NCI-H1694 (cell line): ENCODE measurements at regions not wholly inside any gene's neighbourhood (a gene's known extent, or its start where the extent isn't known, plus 50 kb on each side); places are given as distances from the start of the nearest gene placed in this dataset.
"Not testable (repeated sequence)": the region's sequence is repeated elsewhere in the genome, so short reads cannot be mapped to it uniquely, and the experiment has no call there.

ENCODE experiments used
- DNase-seq: peaks from one replicate; lab custom pipeline; 2025; lab: John Stamatoyannopoulos, UW

DNA sequence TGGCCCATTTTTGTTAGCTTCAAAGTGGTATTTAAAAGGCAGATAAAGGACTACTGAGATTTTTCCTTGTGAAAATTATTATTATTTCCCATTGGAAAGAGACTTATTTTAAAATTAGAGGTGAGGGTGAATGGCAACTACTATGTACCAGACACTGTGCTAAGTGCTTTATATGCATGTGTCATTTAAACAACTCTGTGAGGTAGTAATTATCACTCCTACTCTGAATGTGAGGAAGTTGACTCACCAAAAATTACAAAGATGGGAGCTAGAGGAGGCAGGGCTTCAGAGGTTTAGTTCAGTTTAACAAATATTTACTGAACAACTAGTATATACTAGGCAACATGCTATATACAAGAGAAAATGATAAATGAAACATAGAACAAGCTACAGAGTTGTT lies 78.2 kb downstream of the MSL3 start:
- no peak for DNase-seq

DNA sequence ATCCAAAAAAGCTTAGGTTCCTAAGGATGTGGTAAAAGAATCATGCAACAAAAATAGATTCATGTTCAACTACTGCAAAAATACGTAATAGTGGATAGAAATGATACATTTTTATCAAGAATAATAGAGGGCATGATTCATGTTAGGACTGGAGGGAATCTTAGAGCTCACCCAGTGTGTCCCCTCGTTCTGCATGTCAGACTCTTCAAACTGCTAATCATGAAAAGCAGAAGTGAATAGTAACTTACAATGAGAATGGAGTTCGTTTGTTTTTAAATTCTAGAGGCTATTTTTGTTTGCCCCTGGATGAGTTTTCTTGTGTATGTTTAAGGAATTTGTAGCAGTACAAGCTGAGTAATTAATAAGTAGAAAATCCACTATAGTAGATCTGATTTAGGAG lies 79.4 kb downstream of the MSL3 start:
- no peak for DNase-seq

DNA sequence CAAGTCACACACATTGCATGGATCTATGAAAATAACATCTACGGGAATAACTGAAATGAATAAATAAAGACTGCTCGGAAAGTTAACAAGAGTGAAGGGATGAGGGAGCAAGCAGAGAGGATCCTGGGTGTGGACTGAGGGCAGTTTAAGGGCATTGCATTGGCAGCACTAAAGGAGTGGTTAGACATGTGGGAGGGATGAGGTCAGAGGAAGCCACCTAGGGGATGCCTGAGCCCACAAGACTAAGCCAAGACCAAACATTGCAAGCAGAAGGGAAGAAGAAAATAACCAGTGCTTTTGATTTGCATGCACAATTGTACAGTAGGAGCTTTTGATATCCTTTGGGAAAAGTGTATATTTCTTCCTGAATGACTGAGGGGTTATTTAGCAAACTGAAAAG lies 106.1 kb downstream of the MSL3 start:
- DNase-seq, result no peak

DNA sequence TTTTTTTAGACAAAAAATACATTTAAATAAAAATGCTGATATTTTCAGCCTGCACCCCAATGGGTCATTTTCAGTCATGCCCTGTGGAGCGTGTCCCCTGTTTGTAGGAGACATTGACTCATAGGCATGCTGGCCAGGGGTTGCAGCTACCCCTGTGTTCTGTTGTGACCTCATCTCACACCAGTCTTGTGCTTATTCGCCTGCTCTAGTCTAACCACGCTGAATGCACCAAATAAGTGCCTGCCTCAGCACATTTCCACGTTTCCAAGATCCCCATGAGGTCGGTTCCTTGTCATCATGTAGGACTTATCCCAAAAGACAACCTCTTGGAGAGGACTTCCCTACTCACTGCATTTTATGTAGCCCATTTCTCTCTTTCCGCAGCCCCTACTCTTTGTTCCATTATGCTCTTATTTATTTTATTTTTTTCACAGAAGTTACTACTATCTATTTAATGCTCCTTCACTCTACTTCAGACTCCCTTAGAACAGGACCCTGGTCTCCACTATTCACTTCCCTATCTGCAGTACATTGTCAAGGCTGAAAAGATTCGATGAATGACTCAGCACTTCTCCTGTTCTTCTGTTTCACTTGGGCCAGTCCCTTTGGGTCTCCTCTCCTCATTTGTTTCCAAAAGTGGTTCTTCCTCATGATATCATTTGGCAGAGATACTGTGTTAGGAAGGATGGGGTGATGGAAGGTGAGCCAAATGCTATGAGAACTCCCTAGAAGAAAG lies 109.7 kb downstream of the MSL3 start:
- DNase-seq, result no peak

DNA sequence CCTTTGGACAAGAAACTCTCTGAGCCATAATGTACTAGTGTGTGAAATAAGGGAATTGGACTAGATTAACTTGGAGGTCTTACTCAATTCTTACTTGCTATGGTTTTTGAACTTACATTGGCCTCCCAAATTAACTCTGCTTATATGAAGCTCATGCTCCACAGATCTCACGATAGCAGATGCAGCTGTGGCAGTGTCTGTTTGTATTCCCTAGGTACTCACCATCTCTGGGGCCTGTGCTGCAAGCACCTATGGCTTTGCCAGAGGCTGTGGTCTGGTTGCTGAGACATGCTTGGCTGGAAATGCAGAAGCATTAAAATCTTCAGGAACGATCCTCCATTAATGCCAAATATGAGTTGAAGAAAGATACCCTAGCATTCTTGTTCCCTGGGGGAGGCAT lies 112.8 kb downstream of the MSL3 start:
- no peak for DNase-seq

DNA sequence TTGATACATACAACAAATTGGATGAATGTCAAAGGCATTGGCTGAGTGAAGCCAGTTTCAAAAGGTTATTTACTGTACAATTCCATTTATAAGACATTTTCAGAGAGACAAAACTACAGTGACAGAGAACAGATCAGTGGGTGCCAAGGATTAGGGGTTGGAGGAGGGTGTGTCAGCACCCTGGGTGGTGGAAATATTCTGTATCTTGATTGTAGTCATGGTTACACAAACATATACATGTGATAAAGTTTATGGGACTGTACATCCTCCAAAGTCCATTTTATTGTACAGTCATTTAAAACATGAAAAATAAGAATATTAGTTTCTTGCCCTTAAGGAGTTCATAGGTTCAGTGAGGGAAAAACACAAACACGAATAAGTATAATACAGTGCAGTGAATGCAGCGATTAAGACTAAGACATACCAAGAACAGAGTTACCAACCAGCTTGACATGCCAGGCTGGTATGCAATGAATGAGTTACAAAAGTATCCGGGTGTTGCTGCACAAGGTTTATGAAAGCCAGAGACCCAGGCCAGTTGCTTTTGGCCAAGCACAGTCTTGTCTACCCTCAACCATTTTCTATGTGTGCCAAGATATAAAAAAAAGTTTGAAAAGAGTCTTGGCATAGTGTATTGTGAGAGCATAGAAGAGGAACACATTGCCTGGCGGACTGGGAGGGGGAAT lies 123.6 kb downstream of the MSL3 start:
- DNase-seq, result no peak

DNA sequence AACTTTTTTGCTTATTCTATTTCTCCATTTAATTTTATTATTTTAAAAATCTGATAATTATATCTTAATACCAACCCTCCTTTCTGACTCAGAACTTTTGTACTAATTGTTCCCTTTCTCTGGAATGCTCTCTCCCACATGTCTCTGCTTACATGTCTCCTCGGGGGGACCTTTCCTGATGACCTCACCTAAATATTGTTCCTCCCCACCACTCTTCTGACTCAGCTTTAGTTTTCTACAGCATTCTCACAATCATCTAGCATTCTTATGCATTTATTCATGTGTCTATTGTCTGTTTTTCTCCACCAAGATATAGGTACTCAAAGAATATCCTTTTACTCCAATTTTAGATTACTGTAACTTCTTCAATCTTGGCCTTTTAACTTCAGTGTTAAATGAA lies 128.7 kb downstream of the MSL3 start:
- DNase-seq, result no peak

DNA sequence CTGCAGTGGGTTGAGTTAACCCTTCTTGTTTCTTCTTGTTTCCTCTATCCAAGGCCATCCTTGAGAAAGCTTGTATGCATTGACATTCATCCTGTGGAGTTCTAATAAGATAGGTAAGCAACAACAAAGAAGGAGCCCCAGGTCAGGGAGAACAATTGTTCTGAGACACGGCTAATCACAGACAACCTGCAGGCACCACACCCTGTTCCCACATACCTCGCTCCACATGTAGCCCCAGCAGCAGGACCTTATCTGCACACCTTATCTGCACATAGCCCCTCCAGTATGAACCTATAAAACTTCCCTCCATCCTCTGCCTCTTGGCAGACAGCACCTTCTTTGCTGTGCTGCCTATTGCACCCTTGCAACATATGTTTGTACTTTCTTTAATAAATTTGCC lies 129.1 kb downstream of the MSL3 start:
- no peak for DNase-seq

DNA sequence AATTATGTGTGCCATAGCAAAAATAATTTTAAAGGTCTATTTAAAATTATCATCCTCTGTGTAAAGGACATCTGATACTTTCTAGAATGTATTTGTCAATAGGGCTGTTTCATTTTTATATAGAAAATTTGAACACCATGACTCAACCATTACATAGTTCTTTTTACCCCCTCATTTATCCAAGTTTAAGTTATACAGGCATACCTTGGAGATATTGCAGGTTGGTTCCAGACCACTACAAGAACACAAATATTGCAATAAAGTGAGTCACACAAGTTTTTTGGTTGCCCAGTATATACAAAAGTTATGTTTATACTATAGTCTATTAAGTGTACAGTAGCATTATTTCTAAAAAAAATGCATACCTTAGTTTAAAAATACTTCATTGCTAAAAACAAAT lies 130.4 kb downstream of the MSL3 start:
- DNase-seq, result no peak

DNA sequence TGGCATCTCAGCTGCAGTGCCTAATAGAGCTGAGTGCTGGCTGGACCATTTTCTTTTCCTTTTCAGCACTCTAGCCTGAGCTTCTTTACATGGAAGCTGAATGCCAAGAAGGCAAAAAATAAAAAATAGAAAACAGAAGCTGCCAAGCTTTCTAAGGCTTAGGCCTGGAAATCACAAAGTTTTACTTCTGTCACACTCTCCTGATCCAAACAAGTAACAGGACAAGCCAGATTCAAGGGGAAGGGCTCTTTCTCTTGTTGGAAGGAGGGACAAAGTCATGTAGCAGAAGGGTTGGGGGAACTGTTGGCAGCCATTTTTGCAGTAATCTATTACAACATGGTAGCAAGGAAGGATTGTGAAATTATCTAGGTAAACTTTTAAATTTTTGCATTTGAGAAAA lies 131.8 kb downstream of the MSL3 start:
- no peak for DNase-seq

DNA sequence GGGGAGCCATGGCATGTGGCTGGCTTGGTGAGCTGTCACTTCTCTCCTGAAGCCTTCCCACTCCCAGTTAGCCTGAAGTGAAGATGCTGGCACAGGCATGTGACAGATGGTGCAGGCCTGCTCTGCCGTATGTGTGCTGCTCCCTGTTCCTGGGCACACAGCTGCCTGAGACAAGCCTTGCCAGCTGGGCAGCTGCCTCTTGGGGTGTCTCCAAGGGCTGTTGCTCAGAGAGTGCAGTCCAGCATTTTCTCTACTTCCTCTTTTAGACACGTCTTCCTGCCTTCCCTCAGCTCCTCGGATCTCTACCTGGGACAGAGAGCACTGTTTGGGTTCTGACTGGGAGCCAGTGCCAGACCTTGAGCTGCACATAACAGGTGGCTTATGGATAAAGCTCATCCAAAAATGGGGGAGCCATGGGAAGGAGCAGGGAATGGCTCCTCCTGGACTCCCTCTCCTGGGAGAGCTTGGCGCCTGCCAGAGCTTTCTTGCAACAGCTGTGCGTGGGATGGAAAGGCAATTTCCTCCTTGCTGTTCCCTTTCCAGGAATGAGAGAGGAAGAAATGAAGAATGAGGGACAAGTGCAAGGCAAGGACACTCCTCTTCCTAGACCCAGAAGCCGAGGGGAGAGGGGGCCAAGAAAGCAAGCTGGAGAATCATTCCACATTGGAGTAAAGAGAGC lies 132.9 kb downstream of the MSL3 start:
- peak; percentile 72 for DNase-seq

DNA sequence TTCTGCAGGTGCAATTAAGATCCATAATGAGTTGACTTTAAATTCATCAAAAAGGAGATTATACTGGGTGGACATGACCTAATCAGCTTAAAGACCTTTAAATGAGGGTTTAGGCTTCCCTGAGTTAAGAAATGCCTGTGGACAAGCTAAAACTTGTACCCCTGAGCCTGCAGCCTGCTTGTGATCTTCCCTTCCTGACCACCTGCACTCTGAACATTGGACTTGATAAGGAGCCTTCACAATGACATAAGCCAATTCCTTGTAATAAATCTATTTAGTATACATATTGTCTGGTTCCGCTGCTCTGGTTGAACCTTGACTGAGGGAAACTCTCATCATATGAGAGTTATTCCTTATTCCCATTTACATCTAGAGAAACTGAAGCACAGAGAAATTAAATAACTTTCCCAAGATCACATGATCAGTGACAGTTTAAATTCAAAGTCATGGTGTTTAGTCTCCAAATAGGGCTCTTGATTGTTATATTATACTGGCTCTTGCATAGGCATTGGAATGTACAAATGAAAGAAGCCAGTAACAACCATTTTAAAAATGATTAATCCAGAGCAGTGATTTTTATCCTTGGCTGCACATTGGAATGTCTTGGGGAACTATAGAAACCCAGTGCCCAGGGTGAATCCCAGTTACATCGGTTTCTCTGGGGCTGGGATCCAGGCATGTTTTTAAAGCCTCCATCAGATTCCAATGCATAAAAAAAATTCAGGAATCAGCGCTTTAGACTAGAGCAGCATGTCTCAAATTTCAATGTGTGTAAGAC lies 136.1 kb downstream of the MSL3 start:
- no peak for DNase-seq

DNA sequence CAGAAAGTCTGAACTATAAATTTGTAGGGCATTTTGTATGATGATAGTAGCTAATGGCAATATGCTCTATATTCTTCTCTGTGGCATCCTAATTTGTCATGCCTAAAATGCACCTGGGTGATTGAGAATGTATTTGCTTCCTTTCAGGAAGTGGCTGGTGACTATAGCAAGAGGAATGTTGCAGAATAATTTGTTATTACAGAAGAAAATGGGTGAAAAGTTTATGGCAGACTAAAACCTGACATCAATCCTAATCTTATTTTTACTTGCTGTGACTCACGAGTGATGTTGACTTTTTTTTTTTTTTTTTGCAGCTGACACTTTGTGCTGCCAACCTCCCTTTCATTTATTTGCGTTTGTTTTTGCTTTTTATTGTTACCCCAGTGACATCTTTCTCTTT lies 141.1 kb downstream of the MSL3 start:
- no peak for DNase-seq

DNA sequence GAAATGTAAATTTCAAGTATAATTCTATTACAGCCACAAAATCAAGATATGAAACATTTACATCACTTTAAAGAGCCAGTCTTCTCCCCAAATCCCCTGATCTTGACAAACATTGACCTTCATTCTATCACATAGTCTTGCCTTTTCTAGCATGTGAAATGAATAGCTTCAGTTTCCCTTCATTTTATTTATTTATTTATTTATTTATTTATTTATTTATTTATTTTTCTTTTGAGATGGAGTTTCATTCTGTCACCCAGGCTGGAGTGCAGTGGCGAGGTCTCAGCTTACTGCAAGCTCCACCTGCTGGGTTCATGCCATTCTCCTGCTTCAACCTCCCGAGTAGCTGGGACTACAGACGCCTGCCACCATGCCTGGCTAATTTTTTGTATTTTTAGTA lies 147.9 kb downstream of the MSL3 start:
- not testable (repeated sequence) for DNase-seq

DNA sequence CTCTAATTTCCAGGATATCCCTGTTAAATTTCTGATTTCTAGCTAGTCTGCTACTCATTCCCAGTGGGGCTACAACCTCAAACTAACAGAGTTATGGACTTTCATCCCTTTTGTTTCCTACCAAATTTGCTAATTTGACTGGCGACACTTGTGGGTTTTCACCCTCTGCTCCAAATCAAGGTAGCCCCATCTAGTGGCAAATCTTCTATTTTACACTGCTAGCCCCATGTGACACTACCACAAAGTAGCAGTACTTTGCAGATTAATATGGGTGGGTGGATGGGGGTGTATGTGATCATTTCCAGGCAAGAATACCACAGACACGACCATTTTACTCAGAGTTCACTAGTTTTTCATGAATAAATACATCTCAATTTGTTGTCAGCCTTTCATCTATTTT lies 150.3 kb downstream of the MSL3 start:
- no peak for DNase-seq

DNA sequence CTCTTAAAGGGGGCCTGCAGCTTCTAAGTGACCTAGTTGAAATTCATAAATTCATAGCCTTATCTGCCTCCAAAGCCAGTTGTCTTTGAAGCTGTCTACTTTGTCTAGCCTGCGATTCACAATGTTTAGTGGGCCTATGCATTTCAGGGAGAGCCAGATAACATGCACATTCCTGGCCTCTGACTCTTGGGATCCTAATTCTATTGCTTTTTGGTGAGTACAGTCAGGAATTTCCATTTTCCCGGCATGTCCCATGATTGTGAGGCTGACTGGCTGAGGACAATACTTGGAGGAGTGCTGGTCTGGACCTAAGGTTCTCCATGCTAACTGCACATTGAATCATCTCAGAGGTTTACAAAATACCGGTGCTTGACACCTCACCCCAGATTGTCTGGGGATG lies 155.0 kb downstream of the MSL3 start:
- DNase-seq, result no peak

DNA sequence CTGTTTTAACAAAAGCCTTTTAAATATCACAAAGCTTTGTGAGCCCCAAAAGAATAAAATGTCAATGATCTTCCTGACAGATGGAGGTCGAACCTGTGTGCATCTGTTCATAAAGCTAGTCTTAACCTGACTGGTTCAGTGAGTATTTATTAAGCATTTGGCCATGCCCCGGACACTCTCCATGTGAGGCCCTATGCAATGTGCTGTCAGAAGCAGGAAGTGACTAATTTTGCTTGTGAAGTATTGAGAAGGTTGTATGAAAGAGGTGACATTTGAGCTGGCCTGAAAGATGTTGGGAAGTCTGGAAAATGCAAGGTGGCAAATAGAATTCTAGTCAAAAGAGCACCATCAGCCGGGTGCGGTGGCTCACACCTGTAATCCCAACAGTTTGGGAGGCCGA lies 171.4 kb downstream of the MSL3 start:
- DNase-seq, result no peak

DNA sequence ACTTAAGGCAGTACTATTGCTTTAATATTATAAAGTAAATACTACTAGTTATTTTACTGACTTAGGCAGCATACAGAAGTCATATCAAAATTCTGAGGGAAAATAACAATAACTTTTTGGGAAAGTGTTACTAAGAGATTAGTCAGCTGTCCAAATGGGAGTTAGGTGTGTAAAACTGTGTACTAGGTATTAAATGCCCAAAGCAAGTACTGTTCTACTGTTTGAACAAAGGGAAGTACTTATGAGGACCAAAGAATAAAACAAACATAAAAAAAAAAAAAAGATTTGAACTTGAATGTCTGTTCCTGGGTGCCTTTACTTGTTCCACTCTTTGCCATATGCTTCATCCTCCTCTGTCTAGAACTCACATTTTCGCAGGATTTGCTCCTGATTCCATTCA lies 174.4 kb downstream of the MSL3 start:
- no peak for DNase-seq

DNA sequence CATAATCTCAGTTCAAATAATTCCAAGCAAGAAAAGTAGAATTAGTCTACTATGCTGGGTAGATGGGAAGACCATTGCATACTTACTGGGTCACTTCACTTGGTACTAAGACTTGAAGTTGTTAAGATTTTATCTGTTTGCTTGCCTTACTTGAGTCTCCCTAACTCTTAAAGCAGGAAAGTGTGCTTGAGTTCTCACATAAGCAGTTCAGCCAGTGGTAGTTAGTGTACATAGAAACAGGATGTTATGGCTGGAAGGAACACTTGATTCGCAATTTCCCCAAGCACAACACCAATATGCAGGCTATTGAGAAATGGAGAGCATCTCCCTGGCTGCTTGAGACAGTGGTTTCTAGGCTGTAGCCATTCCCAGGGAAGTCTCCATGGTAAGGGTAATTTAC lies 176.1 kb downstream of the MSL3 start:
- no peak for DNase-seq

DNA sequence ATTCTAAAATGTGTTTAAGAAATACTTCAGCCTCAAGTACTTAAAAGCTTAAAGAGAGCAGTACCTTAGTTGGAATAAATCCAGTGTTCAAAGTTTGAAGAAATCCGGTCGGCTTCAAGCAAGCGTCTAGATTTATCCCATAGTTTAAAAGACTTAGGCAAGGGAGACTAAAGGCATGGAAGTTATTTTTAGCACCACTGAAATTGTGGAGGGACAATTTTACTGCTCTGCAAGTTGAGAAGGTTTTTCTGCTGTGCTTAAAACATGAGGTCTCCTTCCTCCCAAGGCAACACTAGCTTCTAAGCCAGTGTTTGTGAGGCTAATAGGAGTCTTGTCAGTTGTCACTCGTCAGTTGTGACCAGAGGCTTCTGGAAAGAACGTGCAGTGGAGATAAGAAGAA lies 183.5 kb downstream of the MSL3 start:
- DNase-seq, result no peak

DNA sequence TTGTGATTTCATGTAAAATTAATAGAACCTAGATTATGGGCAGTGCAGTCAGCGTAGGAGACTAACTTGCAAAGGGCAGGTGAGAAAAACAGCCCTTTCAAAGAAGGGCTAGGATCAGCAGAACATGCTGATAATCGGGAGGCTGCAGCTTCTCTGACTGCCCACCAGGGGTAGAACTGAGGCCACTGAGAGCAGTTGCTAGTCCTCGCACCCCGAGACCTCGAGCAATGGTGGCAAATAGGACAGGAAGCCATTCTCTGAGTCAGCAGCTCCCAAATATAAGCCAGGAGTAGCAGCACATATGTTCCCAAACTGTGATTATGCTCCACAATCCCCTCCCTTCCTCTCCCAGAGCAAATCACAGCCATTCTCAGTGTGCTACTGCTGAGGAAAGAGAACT lies 186.5 kb downstream of the MSL3 start:
- DNase-seq, result no peak

DNA sequence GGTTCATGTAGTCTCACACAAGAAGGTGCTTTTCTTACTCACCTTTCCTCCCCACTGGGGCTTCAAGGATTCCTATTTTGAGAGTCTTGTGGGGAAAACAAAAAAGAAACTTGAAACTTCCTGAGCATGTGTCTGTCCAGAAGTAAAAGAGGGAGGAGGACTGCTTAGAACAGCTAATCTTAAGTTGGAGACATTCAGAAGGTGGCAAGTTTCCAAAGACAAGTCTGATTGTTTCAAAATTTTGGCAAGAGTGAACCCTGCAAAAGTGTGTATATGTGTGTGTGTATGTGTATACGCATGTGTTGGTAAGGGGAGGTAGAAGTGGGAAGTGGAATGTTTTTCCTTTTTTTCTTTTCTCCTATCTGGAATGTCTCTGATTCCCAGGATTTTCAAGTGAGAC lies 189.0 kb upstream of the FRMPD4 start:
- no peak for DNase-seq
